Renal pelvis (tissue), 1 donor: ENCODE measurements at regions not wholly inside any gene's neighbourhood (a gene's known extent, or its start where the extent isn't known, plus 50 kb on each side); places are given as distances from the start of the nearest gene placed in this dataset.
"Not testable (repeated sequence)": the region's sequence is repeated elsewhere in the genome, so short reads cannot be mapped to it uniquely, and the experiment has no call there.

ENCODE experiments used
- DNase-seq: peaks from one replicate; pipeline ENCODE4 v3.0.0-alpha.2; 2013

GRCh38 chr4:66023061-66023460, 352.8 kb upstream of the EPHA5 start:
- no peak for DNase-seq

DNA sequence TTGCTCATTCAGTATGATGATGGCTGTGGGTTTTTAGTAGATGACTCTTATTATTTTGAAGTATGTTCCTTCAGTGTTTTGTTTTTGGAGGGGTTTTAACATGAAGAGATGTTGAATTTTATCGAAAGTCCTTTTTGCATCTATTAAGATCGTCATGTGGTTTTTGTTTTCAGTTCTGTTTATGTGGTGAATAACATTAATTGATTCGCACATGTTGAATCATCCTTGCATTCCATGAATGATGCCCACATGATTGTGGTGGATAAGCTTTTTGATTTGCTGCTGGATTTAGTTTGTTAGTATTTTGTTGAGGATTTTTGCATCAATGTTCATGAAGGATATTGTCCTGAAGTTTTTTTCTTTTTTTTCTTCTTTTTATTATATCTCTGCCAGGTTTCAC, 347.4 kb upstream of the EPHA5 start:
- DNase-seq: no peak

DNA sequence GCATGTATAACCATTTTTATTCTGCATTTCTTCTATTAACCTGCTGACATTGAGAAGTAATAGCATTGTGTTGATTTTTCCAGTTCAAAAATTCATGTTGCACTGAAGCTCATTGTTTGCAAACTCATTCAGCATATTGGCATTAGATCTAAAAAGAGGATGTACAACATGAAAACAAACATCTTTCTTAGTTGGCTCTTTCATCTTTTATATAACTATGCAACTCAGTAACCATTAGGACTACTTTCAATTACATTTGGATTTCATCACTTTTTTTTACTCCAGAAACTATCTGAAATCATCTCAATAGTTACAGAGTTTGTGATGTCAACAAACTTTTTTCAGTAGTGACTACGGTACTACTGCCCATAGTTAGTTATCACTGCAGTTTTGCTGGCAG, 346.0 kb upstream of the EPHA5 start:
- no peak for DNase-seq

DNA sequence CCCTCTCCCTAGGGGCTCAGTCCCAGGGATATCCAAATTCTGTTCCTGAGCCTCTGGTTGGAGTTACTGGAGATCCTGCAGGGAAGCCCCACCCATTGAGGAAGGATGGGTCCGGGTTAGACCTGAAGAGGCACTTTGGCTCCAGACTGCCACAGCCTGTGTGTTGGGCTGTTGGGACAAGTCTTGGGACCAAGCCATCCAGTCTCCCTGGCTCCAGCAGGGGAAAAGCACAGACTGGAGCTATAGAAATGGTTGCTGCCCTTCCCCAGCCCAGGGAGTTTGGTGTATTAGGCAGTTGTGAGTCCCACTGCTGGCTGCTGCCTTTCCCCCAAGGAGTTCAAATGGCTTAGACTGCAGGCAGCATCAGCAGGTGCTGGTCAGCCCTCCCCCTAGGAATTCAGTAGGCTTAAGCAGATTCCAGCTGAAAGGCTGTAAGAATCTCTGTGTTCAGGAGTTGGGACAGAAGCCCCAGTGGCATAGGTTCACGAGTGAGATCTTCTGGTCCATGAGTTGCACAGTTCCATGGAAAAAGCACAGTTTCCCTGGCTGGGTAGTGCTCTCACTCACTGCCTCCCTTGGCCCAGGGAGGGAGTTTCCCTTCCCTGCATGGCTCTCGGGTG, 344.0 kb upstream of the EPHA5 start:
- no peak for DNase-seq

GRCh38 chr4:66000510-66001117, 330.3 kb upstream of the EPHA5 start:
- DNase-seq: no peak

GRCh38 chr4:65999518-65999871, 329.2 kb upstream of the EPHA5 start:
- no peak for DNase-seq

GRCh38 chr4:65998807-65999517, 328.7 kb upstream of the EPHA5 start:
- DNase-seq: not testable (repeated sequence)

DNA sequence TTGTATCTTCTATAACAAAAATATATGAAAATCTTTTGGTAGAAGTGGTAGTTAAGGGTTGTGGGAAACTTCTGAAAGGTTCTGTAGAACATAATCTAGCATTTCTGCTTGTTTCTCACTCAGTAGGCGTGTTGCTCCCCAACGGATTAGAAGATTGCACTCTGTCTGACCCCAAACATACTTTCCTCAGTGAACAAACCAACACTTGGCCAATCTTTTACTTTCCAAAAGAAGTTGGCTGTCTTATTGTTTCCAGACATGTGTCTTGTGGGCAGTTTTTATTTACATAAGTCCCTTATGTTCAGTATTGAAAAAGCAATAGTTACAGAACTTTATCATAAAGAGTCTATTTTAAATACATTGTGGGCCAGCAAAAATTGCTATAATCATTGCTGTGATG, 312.8 kb upstream of the EPHA5 start:
- no peak for DNase-seq

GRCh38 chr4:65976287-65976686, 306.0 kb upstream of the EPHA5 start:
- no peak for DNase-seq

GRCh38 chr4:65973186-65973585, 302.9 kb upstream of the EPHA5 start:
- DNase-seq: no peak

DNA sequence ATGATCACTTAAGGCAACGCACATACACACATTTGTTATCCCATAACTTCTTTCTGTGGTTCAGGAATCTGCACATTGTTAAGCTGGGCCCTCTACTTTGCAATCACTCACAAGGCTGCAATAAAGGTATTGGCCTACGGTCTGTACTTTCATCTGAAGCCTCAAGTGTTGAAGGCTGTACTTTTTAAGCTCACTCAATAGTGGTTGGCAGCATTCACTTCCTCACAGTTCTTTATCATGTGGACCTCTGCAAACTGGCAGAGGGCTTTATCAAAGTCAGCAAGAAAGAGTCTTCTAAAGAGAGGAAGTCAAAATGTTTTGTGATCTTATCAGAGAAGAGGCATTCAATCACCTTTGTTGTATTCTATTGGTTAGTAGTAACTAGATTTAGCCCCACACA, 301.4 kb upstream of the EPHA5 start:
- DNase-seq: no peak

DNA sequence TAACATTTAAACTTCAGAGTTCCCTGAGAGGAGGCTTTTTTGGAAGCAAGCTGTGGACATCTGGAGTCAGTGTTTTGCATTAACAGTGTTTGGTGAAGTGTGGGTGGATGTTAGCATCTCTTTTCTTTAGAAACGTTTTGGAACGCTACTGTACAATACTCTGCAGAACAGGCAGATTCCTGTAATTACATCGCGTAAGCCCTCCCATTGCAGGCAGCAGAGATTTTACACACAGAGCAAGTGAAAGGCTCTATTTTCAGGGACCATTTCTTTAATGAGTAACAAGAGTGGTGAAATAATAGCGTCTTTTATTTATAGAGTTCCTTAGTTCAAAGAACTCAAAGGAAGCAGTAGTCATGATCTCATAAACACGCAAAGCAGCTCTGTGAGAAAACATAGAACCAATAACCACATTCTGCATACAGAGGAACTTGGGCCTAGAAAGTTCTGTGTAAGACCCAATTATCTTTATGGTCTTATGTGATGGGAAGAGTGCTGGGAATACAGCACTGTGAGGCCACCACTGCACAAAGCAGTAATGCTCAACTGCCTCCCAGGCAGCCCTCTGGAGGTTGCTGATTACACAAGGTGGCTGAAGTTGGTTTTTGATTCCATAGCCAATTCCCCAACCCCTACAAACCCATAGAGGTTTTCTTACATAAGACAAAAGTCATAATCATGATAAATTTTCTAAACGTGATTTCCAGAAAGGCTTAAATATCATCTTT, 298.7 kb upstream of the EPHA5 start:
- no peak for DNase-seq

GRCh38 chr4:65960751-65961150, 290.5 kb upstream of the EPHA5 start:
- DNase-seq: no peak

DNA sequence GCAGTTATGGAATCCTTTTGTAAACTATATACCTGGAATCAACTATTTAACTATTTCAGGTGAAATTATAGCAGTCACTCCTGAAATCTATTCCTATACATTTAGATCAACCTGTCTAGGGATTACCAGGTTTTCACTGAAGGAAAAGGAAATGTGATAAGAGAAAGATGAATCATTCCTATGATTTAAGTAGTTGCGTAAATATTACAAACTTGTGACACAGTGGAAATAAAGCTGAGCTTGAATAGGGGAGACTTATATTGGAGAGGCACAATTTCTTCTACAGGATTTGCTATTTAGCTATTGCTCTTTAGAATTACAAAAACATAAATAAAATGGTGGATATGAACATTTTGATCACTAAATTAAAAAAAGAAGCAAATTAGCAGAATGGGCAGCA, 284.1 kb upstream of the EPHA5 start:
- no peak for DNase-seq

DNA sequence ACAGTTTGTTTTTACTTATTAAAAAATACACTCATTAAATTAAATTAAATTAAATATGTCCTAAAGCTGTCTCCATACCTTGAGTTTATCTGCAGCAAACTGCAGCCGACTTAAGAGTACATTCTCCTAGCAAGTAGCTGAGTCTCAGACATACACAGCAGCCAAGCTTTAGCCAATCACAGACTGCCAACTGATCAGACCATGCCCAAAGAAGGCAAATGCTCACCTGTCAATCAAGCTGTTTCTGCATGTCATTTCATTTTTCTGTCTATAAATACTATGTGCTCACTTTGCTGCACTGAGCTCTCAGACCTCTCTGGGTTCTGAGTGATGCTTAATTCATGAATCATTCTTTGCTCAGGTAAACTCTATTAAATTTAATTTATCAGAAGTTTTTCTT, 280.9 kb upstream of the EPHA5 start:
- no peak for DNase-seq

DNA sequence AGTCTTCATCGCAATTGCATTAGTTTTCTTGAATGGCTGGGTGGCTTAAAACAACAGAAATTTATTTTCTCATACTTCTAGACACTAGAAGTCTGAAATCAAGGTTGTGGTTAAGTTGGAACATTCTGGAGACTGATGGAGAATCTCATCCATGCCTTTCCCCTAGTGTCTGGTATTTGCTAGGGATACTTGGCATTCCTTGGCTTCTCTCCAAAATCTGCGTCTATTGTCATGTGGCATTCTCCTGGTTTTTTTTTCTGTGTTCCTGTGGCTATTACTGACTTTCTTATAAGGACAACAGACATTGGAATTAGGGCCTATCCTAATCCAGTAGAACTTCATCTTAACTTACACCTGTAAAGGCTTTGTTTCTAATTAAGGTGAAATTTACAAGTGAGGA, 272.8 kb upstream of the EPHA5 start:
- no peak for DNase-seq

DNA sequence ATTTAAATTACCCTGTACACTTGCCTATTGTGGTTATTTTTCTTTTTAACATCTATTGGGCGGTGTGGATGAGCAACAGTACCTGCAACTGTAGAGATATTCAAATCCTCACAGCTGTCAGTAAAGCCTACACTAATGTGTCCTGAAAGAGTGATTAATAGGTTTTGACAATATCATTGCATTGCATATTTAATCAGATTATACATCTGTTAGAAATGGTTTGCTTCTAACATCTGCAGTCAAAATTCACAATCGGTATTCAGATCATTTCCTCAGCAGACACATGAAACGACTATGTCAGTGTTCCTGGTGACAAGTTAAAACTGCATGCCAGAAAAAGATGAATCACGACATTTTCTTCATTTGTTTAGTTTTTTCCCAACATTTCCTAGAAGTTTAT, 254.6 kb upstream of the EPHA5 start:
- DNase-seq: no peak

DNA sequence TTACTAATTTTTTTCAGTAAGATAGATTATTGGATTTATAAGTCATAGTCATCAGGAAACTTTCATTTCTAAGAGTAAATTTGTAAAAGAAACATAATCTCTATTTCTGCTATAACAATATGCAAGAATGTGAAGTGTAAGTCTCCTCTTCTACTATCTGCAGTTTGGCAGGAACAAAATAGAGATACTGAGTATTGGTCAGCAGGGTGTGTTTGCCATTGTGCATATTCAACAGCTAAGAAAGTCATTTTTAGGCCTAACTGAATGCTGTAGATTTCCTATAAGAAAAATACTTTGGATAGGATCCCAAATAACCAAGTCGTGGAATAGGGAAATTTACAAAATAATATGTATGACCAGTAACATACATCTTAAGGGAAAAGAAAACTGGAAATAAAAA, 253.3 kb upstream of the EPHA5 start:
- DNase-seq: no peak

DNA sequence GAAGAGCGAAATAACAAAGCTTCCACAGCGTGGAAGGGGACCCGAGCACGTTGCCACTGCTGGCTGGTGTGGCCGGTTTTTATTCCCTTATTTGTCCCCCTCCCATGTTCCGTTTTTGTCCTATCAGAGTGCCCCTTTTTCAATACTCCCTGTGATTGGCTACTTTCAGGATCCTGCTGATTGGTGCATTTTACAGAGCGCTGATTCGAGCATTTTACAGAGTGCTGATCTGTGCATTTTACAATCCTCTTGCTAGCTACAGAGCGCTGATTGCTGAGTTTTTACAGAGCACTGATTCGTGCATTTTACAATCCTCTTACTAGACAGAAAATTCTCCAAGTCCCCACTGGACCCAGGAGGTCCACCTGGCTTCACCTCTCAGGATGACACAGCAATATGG, 250.9 kb upstream of the EPHA5 start:
- no peak for DNase-seq

GRCh38 chr4:65918872-65919271, 248.6 kb upstream of the EPHA5 start:
- no peak for DNase-seq

GRCh38 chr4:65918212-65918611, 247.9 kb upstream of the EPHA5 start:
- DNase-seq: no peak

DNA sequence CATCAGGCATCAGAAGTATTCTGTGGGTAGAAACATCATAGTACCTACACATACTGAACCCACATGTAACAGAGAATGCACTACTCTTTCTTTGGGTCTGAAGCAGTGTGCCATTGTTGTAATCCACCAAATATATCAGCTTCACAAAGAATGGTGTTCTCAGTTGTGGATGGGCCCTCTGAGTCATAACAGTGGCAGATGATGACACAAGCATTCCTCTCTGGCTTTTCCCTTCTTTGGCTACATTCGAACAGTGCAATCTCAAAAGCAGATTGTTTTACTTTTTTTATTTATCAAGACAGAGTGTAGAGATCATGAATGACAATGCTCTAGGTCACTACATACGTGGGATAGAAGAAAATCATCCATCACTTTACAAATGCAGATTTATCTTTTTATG, 247.2 kb upstream of the EPHA5 start:
- DNase-seq: no peak

DNA sequence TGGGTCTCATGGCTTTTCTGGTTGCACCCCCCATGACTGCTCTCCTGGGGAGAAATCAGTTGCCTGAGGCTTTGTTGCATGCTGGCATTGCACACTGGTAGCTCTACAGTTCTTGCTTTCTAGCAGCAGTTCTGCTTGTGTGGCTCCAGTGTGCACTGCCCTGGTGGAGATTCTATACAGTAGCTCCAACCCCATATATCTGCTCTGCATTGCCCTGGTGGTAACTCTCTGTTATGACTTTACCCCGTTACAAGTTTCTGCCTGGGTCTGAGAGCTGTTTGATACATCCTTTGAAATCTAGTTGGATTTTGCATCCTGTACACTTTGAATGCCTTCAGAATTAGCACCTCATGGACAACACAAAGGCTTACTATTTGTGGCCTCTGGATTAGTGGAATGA, 241.4 kb upstream of the EPHA5 start:
- no peak for DNase-seq
